Stimulated activated CD4-positive, alpha-beta T cell treated with anti-CD3 and anti-CD28 coated beads, Interleukin-4, amount 100 ng/mL, for 48 hours (primary cell): ENCODE measurements at regions not wholly inside any gene's neighbourhood (a gene's known extent, or its start where the extent isn't known, plus 50 kb on each side); places are given as distances from the start of the nearest gene placed in this dataset.

Source experiments
- DNase-seq, 2 donors: peaks; one replicate each; pipeline ENCODE4 v3.0.0-alpha.2; 2020; ENCODE audit warnings: low read depth in 2 of 2

GRCh38 chr4:182073278-182073677, 169.9 kb upstream of the TENM3 start:
- no peak for DNase-seq

GRCh38 chr4:182074139-182074538, 169.1 kb upstream of the TENM3 start:
- DNase-seq: no peak

- no peak for DNase-seq
Measured at GRCh38 chr4:182074810-182075209, 168.4 kb upstream of the TENM3 start.

GRCh38 chr4:182082910-182083309, 160.3 kb upstream of the TENM3 start:
- DNase-seq: no peak

- no peak for DNase-seq
Measured at GRCh38 chr4:182083671-182084410, 159.4 kb upstream of the TENM3 start.

GRCh38 chr4:182085051-182085480, 158.1 kb upstream of the TENM3 start:
- DNase-seq: no peak

- DNase-seq: no peak
Measured at GRCh38 chr4:182089326-182089725, 153.9 kb upstream of the TENM3 start.

- DNase-seq: no peak
Measured at GRCh38 chr4:182090186-182090585, 153.0 kb upstream of the TENM3 start.

GRCh38 chr4:182091128-182091527, 152.1 kb upstream of the TENM3 start:
- no peak for DNase-seq

- no peak for DNase-seq
Measured at GRCh38 chr4:182093431-182093831, 149.8 kb upstream of the TENM3 start.

- DNase-seq: no peak
Measured at GRCh38 chr4:182093935-182094334, 149.3 kb upstream of the TENM3 start.

GRCh38 chr4:182101618-182102017, 141.6 kb upstream of the TENM3 start:
- no peak for DNase-seq

- no peak for DNase-seq
Measured at GRCh38 chr4:182102576-182102975, 140.6 kb upstream of the TENM3 start.

- DNase-seq: no peak
Measured at GRCh38 chr4:182103614-182104319, 139.4 kb upstream of the TENM3 start.

GRCh38 chr4:182105416-182105815, 137.8 kb upstream of the TENM3 start:
- no peak for DNase-seq

- no peak for DNase-seq
Measured at GRCh38 chr4:182107931-182108330, 135.3 kb upstream of the TENM3 start.

GRCh38 chr4:182111586-182111985, 131.6 kb upstream of the TENM3 start:
- DNase-seq: no peak

- no peak for DNase-seq
Measured at GRCh38 chr4:182113779-182114178, 129.4 kb upstream of the TENM3 start.

- no peak for DNase-seq
Measured at GRCh38 chr4:182124359-182124758, 118.8 kb upstream of the TENM3 start.

GRCh38 chr4:182126096-182126495, 117.1 kb upstream of the TENM3 start:
- DNase-seq: no peak

- no peak for DNase-seq
Measured at GRCh38 chr4:182126603-182127002, 116.6 kb upstream of the TENM3 start.

- no peak for DNase-seq
Measured at GRCh38 chr4:182133033-182133432, 110.2 kb upstream of the TENM3 start.

- DNase-seq: no peak
Measured at GRCh38 chr4:182134261-182134660, 108.9 kb upstream of the TENM3 start.
